ENCODE measurements at regions not wholly inside any gene's neighbourhood (a gene's known extent, or its start where the extent isn't known, plus 50 kb on each side); places are given as distances from the start of the nearest gene placed in this dataset.

DNA sequence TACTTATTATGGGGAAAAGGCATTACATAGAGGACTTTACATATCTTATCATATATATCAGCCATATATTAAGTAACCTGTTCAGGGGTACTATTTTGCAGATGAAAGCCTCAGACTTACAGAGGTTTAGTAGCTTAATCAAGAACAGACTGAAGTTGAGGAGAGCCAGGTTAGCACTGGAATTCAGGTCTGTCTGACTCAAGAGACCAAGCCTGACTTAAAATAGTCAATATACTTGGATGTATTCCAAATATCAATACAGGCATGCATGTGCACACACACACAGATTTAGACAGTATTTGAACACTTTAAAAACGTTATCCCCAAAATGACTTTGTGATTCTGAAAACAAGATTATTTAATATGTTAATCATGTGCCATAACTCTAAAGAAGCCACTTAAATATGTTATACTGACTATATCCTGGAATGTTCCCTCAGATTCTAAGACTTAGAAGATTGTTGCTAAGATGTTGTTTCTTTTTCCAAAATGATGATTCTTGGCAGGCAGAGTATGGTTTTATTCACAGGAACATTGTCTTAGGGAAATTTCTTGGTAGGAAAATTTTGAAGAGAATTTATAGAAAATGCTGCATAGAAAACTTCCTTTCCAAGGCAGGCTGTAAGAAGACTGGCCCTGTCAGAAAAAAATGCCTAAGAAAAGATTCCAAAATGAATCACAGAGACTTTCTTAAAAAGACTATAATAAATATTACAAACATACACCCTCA lies 61.6 kb downstream of the ADAMTS1 start:
- Histone ChIP-seq H4K91ac (replicated peaks; ENCODE audit: insufficient read length, low read length) (no peak overlapping the region), H2BK5ac (ENCODE audit: low read depth, low read length) (no peak overlapping the region), H3K14ac (ENCODE audit: insufficient read length) (no peak overlapping the region), H3K56ac (replicated peaks; ENCODE audit: insufficient read length, low read depth, low read length) (no peak overlapping the region), H3K9me3 (ENCODE audit: insufficient read depth in 2 of 2, low read depth in 1 of 2, low read length in 1 of 2) (no peaks in the 10 kb centered on the region; a peak in 2 of 4 replicates), H3K18ac (ENCODE audit: extremely low read depth, low read length) (no peak overlapping the region), H2BK120ac (replicated peaks; ENCODE audit: low read depth, low read length) (no peak overlapping the region), H2AK5ac (ENCODE audit: low read depth, low read length) (no peak overlapping the region), H4K8ac (ENCODE audit: extremely low read depth, insufficient read depth, low read length) (no peak overlapping the region), H4K5ac (ENCODE audit: insufficient read length, low read depth, low read length) (no peak overlapping the region), H3K4ac (replicated peaks; ENCODE audit: insufficient read length, low read depth, low read length) (no peak overlapping the region), H2BK20ac (ENCODE audit: low read length) (no peak overlapping the region), H3K79me1 (ENCODE audit: low read depth, low read length) (no peaks in the 10 kb centered on the region), H3K9ac (replicated peaks in 1 of 4; ENCODE audit: extremely low read depth in 1 of 4, low read depth in 3 of 4, low read length in 3 of 4) (no peak overlapping the region), H3K23me2 (ENCODE audit: low read depth, low read length) (no peaks in the 10 kb centered on the region; the same call in 1 of the 2 replicates), H3K4me2 (ENCODE audit: insufficient read depth in 1 of 2, low read depth in 2 of 2, low read length in 2 of 2) (no peak overlapping the region), H3K23ac (ENCODE audit: insufficient read length) (no peak overlapping the region), H3K27me3 (replicated peaks in 1 of 4; ENCODE audit: control insufficient read depth in 3 of 4, extremely low read depth in 1 of 4, insufficient read depth in 3 of 4, low read length in 3 of 4) (no peaks in the 10 kb centered on the region), H3K27ac (ENCODE audit: low read depth, low read length) (no peak overlapping the region), H2AFZ (ENCODE audit: low read length) (no peak overlapping the region), H3K79me2 (ENCODE audit: control insufficient read depth in 1 of 2, insufficient read depth in 2 of 2, low read length in 2 of 2) (no peaks in the 10 kb centered on the region), H4K20me1 (replicated peaks in 1 of 2; ENCODE audit: control insufficient read depth in 1 of 2, insufficient read depth in 2 of 2, low read length in 2 of 2) (no peaks in the 10 kb centered on the region), H3K4me1 (replicated peaks in 1 of 4; ENCODE audit: control insufficient read depth in 3 of 4, insufficient read depth in 4 of 4, low read length in 3 of 4) (no peaks in the 10 kb centered on the region), H3K4me3 (ENCODE audit: extremely low read depth in 1 of 4, insufficient read depth in 2 of 4, low read depth in 3 of 4, low read length in 4 of 4) (no peak overlapping the region), H2BK15ac (ENCODE audit: low read length) (no peak overlapping the region), H2BK12ac (ENCODE audit: low read depth, low read length) (no peak overlapping the region), H3K36me3 (ENCODE audit: control insufficient read depth in 2 of 4, insufficient read depth in 4 of 4, low read length in 3 of 4) (no peaks in the 10 kb centered on the region)
- ChIA-PET CTCF (ENCODE audit: partially characterized antibody) (interaction anchor here (0.9 kb wide), 1 partner anchor 8 kb away, joined by 3 read pairs; no protein-coding TSS in a partner anchor), POLR2A (ENCODE audit: partially characterized antibody) (no interaction called here)
- DNase-seq (ENCODE audit: low read depth in 1 of 2, low spot score in 2 of 2) (no peak), FAIRE-seq (no peak)
- WGBS, 2 experiments (ENCODE audit: extremely low coverage in 1 of 2, insufficient coverage in 1 of 2, insufficient read length in 1 of 2, insufficient replicate concordance in 2 of 2, low coverage in 1 of 2, low lambda C conversion rate in 2 of 2, missing lambda C conversion rate in 1 of 2) = 95% methylated on average over 1 of the region's 1 CpG; no CpG with 5 or more reads in 1 of the 2 experiments
- TF ChIP-seq YY1 (IDR thresholded peaks at IDR 0.05; ENCODE audit: low read depth, low read length) (no peak), RBBP5 (IDR thresholded peaks at IDR 0.05; ENCODE audit: borderline replicate concordance, low read depth, low read length) (no peak), ATF3 (IDR thresholded peaks at IDR 0.05; ENCODE audit: insufficient read depth, low read depth, low read length) (no peak)

All from H1 (cell line).